Ovary (tissue), 3 donors: ENCODE measurements at regions not wholly inside any gene's neighbourhood (a gene's known extent, or its start where the extent isn't known, plus 50 kb on each side); places are given as distances from the start of the nearest gene placed in this dataset.

Experiments
- EP300 ChIP-seq: sonication (generic); formaldehyde crosslinking; IDR thresholded peaks from one replicate; pipeline ENCODE4 v1.6.1; 2017; ENCODE audit warnings: antibody characterized with exemption
- TF ChIP-seq, protein P1 (sequence below), 3 donors: fragments of 450-650 bp in 2 of 3; fragments of 200-600 bp in 1 of 3; IDR thresholded peaks; one replicate each; pipeline versions ENCODE4 v1.5.1 to v1.8.0; 2016 to 2022; ENCODE audit warnings: antibody characterized with exemption in 3 of 3, mild to moderate bottlenecking in 1 of 3
- donor health status: DM: no; HTN: no; CAD: no.

- no peak for TF ChIP-seq EP300
- TF ChIP-seq, protein P1, sequence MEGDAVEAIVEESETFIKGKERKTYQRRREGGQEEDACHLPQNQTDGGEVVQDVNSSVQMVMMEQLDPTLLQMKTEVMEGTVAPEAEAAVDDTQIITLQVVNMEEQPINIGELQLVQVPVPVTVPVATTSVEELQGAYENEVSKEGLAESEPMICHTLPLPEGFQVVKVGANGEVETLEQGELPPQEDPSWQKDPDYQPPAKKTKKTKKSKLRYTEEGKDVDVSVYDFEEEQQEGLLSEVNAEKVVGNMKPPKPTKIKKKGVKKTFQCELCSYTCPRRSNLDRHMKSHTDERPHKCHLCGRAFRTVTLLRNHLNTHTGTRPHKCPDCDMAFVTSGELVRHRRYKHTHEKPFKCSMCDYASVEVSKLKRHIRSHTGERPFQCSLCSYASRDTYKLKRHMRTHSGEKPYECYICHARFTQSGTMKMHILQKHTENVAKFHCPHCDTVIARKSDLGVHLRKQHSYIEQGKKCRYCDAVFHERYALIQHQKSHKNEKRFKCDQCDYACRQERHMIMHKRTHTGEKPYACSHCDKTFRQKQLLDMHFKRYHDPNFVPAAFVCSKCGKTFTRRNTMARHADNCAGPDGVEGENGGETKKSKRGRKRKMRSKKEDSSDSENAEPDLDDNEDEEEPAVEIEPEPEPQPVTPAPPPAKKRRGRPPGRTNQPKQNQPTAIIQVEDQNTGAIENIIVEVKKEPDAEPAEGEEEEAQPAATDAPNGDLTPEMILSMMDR (IDR thresholded peaks at IDR 0.05): no peak
Observed at GRCh38 chr3:34046154-34046553, 247.7 kb downstream of the PDCD6IP start.
